Kidney glomerular epithelial cell (primary cell): ENCODE measurements at regions not wholly inside any gene's neighbourhood (a gene's known extent, or its start where the extent isn't known, plus 50 kb on each side); places are given as distances from the start of the nearest gene placed in this dataset.

Source experiments
- DNase-seq: peaks from one replicate; lab custom pipeline; 2025; lab: John Stamatoyannopoulos, UW

DNA sequence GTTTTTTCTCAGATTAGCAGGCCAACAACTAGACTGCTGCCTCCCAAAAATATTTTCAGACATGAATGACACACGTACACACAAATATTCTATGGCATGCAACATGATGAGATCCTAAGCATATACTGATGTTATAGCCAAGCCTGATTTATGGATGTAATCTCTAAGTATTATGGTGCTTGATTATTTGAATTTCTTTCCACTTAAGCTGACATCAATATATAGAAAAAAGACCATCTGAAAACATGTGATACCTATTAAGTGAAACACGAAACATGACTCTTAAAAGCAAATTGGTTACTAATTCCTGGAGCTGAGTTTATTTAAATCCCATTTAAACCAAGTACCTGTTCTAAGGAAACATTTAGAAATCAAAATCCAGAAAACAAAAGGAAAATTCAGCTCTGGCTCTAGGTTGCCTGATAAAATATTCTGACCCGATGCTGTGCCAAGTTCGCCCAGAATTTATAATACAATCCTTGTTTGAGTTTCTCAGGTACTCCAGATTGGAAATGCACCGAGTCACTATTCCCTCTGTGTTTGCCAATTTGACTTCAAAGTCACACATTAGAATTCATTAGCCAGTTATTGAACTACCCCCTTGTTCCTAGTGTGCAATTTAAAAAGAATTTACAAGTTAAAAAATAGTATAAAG, 548.6 kb downstream of the CSNK1G3 start:
- DNase-seq, result no peak

DNA sequence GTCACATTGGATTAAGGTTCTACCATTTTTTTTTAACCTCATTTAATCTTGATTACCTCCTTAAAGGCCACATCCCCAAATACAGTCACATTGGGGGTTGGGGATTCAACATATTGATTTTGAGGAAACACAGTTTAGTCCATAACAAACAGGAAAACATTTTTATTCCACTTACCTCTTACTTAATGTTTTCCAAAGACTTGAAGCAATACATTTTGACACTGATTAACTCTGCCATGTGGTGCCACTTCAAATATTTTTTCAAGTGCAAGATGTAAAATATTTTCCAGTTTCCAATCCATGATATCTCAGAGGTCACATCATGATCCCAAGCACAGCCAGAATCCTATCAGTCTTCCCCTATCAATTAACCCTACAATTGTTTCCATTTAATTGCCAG, 548.0 kb downstream of the CSNK1G3 start:
- DNase-seq, result no peak

DNA sequence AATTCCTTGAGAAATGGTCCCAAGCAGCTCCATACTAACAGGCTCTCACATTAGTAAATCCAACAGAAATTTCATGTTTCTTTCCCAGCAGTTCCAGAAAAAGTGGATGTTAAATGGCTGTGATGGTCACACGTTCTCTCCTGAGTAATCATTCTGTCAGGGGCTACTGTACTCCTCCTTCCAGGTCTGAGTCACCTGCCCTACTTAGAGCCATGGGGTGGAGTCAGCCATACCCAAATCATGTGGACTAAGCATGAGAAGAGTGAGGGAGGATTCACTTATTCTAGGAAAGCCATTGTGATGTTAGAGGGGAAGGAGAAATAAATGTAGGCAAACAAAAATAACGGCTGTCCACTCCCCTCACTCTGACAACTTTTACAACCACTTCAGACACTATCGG, 547.2 kb downstream of the CSNK1G3 start:
- peak; percentile 6 for DNase-seq

DNA sequence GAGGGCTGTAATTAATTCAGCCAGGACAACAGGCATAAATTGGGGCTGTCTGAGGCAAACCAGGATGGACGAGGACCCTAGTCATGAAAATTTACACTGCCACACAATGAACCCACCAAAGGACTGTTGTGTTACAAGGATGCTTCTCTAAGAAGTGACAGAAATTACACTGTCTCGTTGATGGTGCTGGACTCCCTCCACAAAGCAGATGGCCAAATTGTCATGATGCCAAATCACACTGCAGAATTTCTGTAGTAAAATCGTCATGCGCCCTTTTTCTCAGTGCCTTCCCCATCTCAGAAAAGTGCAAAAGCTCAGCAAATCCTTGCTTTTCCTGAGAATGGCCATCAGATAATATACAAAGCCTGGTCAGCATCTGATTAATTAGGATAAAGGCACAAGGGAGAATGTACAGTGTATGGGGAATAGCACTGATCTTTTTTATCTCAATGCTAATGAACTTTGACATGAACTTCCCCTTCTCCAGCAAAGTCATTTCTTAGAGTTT, 545.8 kb downstream of the CSNK1G3 start:
- no peak for DNase-seq

DNA sequence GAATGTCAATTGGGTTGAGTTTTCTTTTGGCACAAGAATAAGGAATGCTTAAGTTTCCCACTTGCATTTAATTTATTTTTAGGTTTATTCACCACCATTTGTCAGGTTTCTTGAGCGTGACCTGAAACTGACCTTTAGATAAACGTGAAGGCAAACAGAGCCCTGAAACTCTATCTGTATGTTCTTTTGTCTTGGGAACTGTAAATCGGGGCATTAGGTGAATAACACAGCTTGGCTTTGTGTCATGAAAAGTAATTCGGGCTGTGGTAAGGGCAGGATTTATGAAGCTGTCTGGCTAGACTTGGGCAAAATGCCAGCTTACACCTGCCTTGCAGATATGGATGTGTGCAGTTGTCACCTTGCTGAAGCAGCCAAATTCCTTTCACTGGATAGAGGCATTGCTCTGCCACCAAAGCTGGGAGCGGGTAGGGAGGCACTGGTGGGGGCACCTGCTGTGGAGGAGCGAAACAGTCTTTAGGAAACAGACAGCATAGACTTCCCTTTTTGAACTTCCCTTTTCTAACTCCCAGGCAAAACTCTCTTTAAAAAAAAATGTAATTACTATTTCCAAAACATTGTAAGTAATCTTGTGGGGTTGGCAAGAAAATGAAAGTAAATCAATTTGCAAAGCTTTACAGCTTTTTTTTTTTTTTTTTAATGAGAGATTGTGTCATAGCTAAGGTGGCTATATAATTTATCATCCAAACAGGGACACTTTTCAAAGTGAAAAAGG, 545.2 kb downstream of the CSNK1G3 start:
- no peak for DNase-seq

DNA sequence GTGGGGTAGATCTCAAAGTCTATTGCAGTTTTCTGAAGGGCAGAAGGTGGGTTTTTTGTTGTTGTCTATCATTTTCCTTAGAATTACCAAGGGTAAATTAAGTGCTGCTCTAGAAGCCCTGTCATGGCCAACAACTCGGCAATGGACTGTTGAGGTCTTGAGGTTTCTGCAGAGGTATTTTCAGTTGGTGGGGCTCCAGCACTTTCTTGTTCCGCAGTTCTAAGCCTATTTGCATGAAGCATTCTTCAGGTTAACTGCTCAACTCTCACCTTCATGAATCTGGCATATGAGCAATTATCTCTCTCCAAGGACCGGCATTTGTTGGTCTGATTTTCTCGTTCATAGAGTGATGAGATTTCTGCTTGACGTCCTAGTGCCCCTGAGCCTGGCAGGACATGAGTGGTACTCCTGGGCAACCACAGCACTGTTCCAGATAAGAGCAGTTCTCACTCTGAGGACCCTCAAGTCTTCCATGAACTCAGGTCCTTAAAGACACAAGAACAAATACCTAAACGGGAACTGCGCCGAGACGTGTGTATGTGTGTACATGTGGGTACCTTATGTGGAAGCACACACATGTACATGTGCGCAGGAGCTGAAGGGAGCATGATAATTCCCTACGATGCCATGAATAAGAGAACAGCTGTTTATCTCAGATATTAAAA, 544.5 kb downstream of the CSNK1G3 start:
- DNase-seq, result no peak

DNA sequence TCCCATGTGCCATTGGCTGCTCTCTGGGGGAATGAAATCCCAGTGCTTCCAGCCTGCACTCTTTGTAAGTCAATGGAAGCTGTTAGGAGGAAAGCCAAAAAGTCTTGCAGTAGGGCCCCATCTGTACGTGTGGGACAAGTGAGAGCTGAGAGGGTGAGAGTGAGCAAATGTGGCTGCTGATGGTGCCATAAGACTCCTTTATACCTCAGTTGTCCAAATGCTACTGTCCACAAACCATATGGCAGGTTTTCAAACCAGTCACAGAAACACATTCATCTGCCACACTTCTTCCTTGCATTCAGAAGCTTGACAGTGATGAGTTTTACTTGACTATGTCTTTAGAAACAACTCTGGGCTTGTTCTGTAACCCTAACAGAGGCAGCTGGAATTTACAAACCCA, 543.8 kb downstream of the CSNK1G3 start:
- no peak for DNase-seq

DNA sequence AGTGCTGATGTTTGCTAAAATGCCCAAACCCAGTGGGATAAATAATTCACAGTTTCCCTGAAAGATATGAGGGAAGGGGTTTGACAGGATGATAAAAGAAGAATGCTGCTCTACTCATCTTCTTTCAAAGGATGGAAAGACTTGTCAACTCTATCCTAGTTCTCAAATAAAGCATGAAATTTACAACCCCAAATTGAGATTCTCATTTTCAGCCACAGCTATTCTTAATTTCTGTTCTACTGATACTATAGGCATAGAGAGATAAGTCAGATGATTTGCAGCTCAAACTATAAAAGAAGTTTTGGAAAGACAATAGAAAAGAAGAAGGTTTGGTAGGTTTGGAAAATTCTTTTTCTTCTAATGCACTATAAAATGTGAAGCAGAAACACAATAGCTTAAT, 542.6 kb downstream of the CSNK1G3 start:
- no peak for DNase-seq

DNA sequence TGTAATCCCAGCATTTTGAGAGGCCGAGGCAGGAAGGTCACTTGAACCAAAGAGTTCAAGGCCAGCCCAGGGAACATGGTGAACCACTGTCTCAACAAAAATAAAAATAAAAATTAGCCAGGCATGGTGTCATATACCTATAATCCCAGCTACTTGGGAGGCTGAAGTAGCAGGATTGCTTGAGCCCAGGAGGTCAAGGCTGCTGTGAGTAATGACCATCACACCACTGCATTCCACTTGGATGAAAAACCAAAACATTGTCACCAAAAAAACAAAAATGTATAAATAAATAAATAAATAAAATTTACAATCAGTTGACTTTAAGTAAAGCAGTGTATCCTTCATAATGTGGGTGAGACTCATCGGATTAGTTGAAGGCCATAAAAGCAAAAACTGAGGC, 541.4 kb downstream of the CSNK1G3 start:
- no peak for DNase-seq

DNA sequence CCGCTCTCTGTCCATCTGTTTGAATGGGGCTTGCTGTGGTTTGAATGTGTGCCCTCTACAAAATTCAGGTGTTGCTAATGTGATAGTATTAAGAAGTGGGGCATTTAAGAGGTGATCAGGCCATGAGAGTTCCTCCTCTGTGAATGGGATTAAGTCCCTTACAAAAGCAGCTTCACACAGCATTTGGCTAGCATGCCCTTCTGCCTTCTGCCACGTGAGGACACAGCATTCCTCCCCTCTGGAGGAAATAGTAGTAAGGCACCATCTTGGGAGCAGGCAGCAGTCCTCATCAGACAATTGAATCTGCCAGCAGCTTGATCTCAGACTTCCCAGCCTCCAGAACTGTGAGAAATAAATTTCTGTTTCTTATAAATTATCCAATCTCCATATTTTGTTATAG, 540.2 kb downstream of the CSNK1G3 start:
- no peak for DNase-seq

DNA sequence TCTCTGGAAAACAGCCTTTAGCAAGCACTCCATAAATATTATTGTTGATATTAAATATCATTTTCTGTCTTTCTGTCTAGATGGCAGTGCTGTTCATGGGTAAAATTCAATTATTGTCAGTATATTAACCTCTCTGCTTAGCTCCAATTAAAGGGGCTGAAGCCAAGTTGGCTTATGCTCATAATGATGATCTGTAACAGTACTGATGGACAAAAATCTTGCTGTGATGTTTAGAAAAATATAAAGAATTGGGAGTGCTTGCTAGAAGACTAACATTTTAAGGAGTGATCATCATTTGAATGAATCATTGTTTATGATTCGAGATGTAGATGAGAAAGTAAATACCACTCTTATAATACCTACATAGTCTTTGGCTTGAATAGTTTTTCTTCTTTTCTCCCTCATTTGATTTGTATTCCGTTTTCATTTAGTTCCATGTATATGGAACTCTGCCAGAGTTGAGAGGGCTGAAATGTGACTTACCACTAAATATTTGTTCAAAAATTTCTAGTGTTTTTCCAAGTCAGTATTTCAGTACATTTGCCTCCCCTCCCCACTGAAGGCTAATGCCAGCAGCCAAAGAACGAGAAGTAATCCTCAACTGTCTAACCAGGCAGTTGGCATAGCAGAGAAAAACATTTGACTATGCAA, 538.3 kb downstream of the CSNK1G3 start:
- DNase-seq, result no peak

DNA sequence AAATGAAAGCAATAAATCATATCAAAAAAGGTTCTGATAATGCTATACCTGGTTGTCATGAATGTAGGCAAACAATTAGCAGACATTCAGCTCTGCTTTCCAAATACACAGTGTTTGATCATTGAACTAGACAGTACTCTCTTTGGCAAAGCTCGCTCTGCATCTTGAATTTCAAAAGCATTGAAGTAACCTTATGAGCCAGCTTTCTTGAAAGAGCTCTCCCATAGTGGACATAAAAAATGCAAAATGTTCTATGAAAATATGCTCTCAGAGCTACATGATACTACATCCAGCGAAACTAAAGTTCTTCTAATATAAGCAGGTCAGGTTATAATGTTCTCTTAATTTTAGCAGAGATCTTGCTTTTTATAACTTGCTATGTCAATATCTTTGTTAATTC, 533.4 kb downstream of the CSNK1G3 start:
- no peak for DNase-seq

DNA sequence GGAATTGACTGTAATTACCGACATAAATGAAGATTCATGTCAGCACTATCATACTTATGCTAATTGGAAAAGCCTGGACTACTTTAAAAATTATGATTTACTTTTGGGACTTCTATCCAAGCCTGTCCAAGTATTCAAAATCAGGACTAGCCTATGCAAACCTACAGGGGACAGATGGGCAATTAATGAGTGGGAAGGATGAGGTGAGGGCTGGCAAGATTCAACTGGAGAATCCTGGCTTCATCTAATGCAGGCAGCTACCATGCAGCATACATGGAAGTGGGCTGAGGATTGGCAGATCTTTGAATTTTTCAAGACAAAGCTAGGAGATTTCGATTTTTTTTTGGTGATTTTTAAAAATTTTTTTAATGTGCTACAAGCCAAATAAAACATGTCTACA, 532.6 kb downstream of the CSNK1G3 start:
- no peak for DNase-seq

DNA sequence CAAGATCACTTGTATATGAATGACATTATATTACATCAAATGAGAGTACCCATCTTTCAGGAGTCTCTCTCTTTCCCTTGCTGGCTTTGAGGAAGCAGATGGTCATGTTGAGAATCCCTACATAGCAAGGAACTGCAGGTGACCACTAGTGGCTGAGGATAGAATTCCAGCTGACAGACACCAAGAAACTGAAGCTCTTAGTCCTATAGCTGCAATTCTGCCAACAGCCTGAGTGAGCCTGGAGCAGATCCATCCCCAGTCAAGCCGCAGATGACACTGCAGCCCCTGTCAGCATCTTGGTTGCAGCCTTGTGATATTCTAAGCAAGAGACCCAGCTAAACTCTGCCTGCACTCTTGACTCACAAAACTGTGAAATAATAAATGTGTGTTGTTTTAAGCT, 531.5 kb downstream of the CSNK1G3 start:
- DNase-seq, result no peak

DNA sequence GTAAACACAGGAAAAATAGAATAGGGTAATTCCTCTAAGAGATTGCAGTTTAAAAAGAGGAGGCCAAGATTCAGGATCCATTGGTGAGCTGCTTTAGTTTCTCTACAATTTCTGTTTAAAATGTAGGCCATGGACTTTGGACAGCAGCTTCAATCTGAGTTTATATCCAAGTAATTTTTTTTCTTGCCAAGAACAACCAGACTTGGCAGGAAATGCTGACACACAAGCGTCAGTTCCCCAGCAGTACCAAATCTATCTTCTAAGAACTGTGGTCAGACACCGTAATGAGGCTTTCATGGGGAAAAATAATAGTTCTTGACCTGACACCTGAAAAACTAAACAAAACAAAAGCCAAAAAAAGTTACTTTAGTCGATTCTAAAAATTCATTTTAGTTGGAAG, 528.8 kb downstream of the CSNK1G3 start:
- DNase-seq, result no peak

DNA sequence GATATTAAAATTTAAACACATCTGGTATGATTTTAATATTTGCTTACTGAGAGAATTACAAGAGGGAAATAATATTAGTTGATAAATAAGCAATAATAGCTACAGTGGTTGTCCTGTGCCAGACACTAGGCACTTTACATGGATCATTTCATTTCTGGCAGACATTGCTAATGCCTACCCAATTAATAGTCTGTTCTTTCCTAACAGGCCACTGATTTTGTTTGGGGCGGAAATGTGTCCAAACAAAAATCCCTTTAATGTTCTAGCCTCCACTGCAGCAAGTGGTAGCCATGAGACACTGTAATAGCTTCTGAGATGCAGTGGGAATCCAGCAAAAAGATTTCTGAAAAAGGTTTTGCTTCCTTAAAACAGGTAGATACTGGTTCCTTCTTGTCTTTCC, 527.4 kb downstream of the CSNK1G3 start:
- DNase-seq, result no peak

DNA sequence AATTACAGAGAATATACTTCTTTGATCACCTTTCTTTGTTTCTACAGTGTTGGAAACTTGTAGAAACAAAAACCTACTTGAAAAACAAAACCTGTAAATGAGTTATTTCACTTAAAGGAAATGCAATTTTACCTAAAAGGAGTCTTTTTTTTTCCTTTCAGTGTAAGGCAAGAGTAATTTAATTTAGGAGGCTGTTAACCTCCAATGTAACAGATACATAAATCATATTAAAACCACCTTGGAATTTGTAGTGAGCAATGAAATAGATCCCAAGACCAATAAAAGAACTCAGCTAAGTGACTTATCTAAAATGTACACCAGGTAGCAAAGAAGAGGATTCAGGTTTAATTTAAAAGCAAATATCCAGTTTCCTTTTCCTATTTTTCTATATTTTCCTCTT, 524.8 kb downstream of the CSNK1G3 start:
- DNase-seq, result no peak

DNA sequence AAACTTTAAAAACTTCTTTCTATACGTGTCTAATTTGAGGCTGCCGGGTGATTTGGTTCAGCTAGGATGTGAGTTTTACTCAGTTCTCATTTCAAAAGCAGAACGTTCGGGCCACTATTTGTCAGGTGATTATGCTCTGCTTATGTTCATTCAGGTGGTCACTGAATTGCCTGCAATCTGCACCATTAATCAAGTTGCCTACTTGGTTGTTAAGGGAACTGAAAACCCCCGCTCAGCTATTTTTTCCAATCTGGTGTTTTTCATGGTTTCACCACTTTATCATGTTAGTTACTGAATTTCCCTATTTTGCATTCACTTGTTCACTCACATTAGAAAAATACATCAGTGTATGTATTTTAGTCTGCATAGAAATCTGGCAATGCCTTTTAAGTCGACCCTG, 523.0 kb downstream of the CSNK1G3 start:
- no peak for DNase-seq

DNA sequence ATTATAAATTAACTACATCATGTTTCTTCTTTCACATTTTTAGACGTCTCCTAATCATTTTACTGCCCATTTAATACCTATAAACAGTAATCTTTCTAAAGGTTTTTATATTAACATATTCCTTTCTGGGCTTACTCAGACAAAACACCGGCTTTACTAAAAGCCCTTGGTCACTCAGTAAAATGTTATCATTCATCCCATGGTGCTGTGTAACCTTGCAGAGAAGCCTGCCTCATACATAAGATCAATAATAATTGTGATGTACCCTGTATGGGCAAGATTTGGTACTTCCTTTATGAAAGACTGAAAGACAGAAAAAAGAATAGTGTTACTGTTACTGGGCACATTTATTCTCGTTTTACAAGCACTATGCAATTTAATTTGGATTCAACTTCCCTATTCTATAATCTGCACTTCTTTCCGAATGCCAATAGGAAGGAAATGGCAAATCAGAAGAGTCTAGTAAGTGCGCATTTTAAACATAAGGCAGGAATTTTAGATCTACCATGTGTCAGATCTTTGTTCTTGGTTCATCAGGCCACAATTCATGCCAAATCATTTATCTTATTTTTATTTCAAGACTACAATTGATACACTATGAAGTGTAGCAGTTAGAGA, 522.2 kb downstream of the CSNK1G3 start:
- DNase-seq, result no peak

DNA sequence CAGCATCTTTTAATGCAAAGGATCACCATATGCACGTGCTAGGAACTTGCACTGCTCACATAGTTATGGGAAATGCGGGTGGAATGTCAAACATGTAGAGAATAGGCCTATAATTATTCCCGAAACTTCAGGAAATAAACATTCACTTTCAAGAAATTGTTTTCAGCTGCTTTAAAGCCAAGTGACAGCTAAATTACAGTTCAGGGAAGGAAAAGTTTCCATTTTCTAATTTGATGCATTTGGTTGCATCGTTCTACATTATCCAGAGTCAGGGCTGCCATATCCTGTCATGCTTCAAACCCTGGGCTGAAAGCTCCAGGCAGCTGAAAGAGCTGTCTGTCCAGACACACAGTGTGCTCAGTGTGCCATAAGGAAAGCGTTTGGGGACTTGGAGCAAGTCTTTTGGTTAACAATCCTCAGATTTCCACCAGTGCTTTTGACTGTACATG, 518.1 kb downstream of the CSNK1G3 start:
- DNase-seq, result no peak

DNA sequence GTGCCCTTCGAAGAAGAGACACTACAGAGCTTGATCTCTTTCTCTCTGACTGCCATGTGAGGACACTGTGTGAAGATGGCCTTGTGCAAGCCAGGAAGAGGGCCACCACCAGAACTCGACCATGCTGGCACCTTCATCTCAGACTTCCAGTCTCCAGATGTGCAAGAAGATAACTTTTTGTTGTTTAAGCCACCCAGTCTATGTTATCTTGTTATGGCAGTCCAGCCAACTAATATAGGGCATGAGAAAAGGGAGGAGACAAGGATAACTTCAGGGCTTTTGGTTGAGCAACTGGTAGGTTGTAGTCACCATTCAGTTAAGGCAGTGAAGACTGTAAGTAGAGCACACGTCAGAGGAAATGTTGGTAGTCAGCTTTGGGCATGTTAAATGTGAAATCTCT, 515.5 kb downstream of the CSNK1G3 start:
- no peak for DNase-seq

DNA sequence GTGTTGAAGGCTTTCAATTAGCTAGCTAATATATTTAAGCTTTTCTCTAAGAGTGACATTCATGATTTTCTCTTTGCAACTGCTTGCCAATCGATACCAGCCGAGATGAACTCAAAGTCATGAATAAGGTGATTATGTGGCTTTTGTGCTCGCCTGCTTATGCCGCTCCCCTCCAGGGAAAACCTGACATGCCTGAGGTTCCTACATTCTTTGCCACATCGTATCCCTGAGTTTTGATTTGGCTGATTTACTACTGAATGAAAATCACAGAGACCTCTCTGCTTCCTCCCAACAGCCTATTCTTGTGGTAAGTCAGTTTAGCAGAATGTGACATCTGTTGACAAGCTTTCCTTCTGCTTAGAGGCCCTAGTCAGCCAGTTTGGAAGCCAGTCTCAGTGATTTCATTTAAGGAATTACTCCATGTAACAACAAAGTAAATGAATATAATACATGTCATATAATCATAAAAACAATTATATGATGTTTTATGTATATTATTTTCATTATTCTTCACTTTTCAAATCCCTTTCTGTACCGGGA, 513.4 kb downstream of the CSNK1G3 start:
- no peak for DNase-seq
